Stomach (tissue), 8 donors: ENCODE measurements at regions not wholly inside any gene's neighbourhood (a gene's known extent, or its start where the extent isn't known, plus 50 kb on each side); places are given as distances from the start of the nearest gene placed in this dataset.
"Not testable (repeated sequence)": the region's sequence is repeated elsewhere in the genome, so short reads cannot be mapped to it uniquely, and the experiment has no call there.

Source experiments
- DNase-seq, 2 donors: peaks; one replicate each; pipeline versions ENCODE4 v3.0.0 to v3.0.0-alpha.2; 2013 to 2019
- H3K27ac ChIP-seq, 5 donors: fragments of 200-600 bp in 4 of 5; sonication (generic) in 4 of 5; one replicate each; pipeline ENCODE4 v1.5.1; 2013 to 2019; ENCODE audit warnings: mild to moderate bottlenecking in 1 of 5, moderate library complexity in 1 of 5
- H3K27me3 ChIP-seq, 3 donors: fragments of 200-600 bp; sonication (generic); one replicate each; pipeline ENCODE4 v1.5.1; 2017 to 2019; ENCODE audit warnings: mixed run types in 1 of 3
- H3K36me3 ChIP-seq, 4 donors: fragments of 200-600 bp; sonication (generic); 1 replicate in 3 of 4; 2 replicates in 1 of 4; pipeline ENCODE4 v1.5.1; 2016 to 2019
- H3K4me1 ChIP-seq, 4 donors: fragments of 200-600 bp; sonication (generic); one replicate each; pipeline ENCODE4 v1.5.1; 2016 to 2019
- H3K4me3 ChIP-seq, 4 donors: fragments of 200-600 bp; sonication (generic) in 3 of 4; one replicate each; pipeline ENCODE4 v1.5.1; 2016 to 2019; ENCODE audit warnings: mild to moderate bottlenecking in 1 of 4
- H3K9me3 ChIP-seq, 4 donors: fragments of 200-600 bp; sonication (generic); one replicate each; pipeline ENCODE4 v1.5.1; 2016 to 2019
- EP300 ChIP-seq: sonication (generic); formaldehyde crosslinking; IDR thresholded peaks from one replicate; pipeline ENCODE4 v1.6.1; 2017; ENCODE audit warnings: antibody characterized with exemption
- POLR2A ChIP-seq, 4 donors: fragments of 450-650 bp; IDR thresholded peaks; one replicate each; pipeline ENCODE4 v1.6.1; 2016; ENCODE audit warnings: antibody characterized with exemption in 4 of 4, control low read depth in 2 of 4, mild to moderate bottlenecking in 1 of 4, moderate library complexity in 1 of 4
- POLR2AphosphoS5 ChIP-seq, 3 donors: sonication (generic); formaldehyde crosslinking; IDR thresholded peaks; one replicate each; pipeline ENCODE4 v1.6.1; 2016; ENCODE audit warnings: antibody characterized with exemption in 3 of 3
- WGBS, 5 donors: extraction: QIAGEN DNeasy Blood & Tissue Kit in 3 of 5; methylation state at CpG; one replicate each; pipeline versions ENCODE4 v1.1.5 to v1.1.7; 2013 to 2018; 5-methylcytosine and 5-hydroxymethylcytosine counted together
- intact Hi-C: fragments of 100-400 bp; cut with DNase I; formaldehyde crosslinking; loops from one replicate; pipeline ENCODE4 v1.15.1; 2023; ENCODE audit warnings: low total_unique reads
- TF ChIP-seq, protein P1 (sequence below), 7 experiments: fragments of 450-650 bp in 4 of 7; fragments of 200-600 bp in 3 of 7; sonication (generic) in 3 of 7; IDR thresholded peaks; one replicate each; pipeline ENCODE4 v1.5.1; 2016 to 2019; ENCODE audit warnings: antibody characterized with exemption in 7 of 7, control low read depth in 2 of 7, mild to moderate bottlenecking in 1 of 7
- donor health status: healthy with polysubstance abuse.
- donor health status: Bipolar disorder and iron deficiency.
- donor health status: healthy.

DNA sequence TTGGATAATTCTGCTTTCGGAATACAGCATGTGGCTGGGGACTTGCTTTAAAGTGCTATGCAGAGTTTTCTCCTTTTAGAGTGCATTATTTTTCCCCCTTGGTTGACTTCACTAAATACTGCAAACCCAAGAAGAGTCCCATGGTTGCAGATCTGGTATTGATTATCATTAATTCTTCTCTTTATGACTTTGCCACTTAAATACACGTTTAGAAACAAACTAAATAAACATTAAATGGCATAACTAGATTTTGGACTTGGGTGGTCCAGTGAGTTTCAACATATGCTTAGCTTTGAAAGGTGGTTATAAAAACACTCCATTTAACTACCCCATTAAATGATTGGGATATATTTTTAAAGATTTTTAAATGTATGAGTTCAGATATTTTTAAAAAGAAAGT, 279.2 kb downstream of the SOX4 start:
- H3K9me3 ChIP-seq: no peaks in the 10 kb centered on the region
- TF ChIP-seq EP300: no peak
- TF ChIP-seq, protein P1, sequence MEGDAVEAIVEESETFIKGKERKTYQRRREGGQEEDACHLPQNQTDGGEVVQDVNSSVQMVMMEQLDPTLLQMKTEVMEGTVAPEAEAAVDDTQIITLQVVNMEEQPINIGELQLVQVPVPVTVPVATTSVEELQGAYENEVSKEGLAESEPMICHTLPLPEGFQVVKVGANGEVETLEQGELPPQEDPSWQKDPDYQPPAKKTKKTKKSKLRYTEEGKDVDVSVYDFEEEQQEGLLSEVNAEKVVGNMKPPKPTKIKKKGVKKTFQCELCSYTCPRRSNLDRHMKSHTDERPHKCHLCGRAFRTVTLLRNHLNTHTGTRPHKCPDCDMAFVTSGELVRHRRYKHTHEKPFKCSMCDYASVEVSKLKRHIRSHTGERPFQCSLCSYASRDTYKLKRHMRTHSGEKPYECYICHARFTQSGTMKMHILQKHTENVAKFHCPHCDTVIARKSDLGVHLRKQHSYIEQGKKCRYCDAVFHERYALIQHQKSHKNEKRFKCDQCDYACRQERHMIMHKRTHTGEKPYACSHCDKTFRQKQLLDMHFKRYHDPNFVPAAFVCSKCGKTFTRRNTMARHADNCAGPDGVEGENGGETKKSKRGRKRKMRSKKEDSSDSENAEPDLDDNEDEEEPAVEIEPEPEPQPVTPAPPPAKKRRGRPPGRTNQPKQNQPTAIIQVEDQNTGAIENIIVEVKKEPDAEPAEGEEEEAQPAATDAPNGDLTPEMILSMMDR (IDR thresholded peaks at IDR 0.05): no peak
- no peak for TF ChIP-seq POLR2AphosphoS5 (IDR thresholded peaks at IDR 0.05)
- TF ChIP-seq POLR2A (IDR thresholded peaks at IDR 0.05): no peak
- DNase-seq: no peak
- no peaks in the 10 kb centered on the region for H3K36me3 ChIP-seq
- no peaks in the 10 kb centered on the region for H3K4me1 ChIP-seq
- no peak overlapping the region for H3K27ac ChIP-seq
- intact Hi-C loops: no loop called here
- H3K27me3 ChIP-seq: no peaks in the 10 kb centered on the region
- H3K4me3 ChIP-seq: no peak overlapping the region
- WGBS, 5 donors: 65 to 80% (median 73%) methylated on average over 2 of the region's 2 CpGs

DNA sequence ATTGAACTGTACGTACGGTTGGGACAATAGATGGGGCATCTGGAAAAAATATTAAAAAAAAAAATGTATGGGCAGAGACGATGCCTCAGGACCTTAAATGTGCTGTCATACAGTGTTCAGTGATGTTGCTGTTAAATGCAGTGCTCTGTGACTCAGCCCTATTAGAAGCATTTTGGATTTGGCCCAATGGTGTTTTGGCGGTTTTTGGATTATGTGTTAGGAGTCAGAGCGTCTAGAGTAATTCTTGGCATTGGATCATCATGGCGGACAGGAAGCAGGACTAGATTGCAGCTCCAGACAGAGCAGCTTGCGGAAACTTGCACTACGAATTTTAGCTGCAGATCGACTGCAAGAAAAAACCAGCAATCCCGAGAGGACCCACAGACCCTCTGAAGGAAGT, 280.0 kb downstream of the SOX4 start:
- intact Hi-C loops: no loop called here
- no peak overlapping the region for H3K4me3 ChIP-seq
- H3K27ac ChIP-seq: no peak overlapping the region
- TF ChIP-seq POLR2A (IDR thresholded peaks at IDR 0.05) (no peak), POLR2AphosphoS5 (IDR thresholded peaks at IDR 0.05) (peak in 1 of 3 donors; percentile 28), EP300 (no peak)
- TF ChIP-seq, protein P1 (IDR thresholded peaks at IDR 0.05): no peak
- H3K4me1 ChIP-seq: no peaks in the 10 kb centered on the region
- H3K36me3 ChIP-seq: no peaks in the 10 kb centered on the region
- no peaks in the 10 kb centered on the region for H3K9me3 ChIP-seq
- 73 to 81% (median 79%) methylated on average over 10 of the region's 10 CpGs for WGBS, 5 donors
- no peaks in the 10 kb centered on the region for H3K27me3 ChIP-seq
- peak in 1 of 2 donors; percentile 71 for DNase-seq

DNA sequence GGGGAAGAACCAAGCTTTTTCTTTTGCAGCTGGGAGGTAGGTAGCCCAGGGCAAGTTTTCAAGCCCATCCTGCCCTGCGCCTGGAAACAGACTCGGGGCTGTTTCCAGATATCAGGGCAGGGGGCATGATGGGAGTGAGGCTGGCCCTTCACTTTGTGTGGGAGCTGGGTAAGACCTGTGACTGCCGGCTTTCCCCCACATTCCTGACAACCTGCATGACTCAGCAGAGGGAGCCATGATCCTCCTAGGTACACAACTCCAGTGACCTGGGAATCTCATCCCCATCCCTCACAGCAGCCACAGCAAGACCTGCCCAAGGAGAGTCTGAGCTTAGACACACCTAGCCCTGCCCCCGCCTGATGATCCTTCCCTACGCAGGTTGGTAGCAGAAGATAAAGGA, 280.8 kb downstream of the SOX4 start:
- H3K9me3 ChIP-seq: no peaks in the 10 kb centered on the region
- 88 to 98% (median 94%) methylated on average over 4 to 5 of the region's 5 CpGs for WGBS, 5 donors
- no peaks in the 10 kb centered on the region for H3K27me3 ChIP-seq
- H3K4me3 ChIP-seq: no peak overlapping the region
- intact Hi-C loops: no loop called here
- H3K4me1 ChIP-seq: no peaks in the 10 kb centered on the region
- no peak for TF ChIP-seq EP300
- TF ChIP-seq POLR2AphosphoS5 (IDR thresholded peaks at IDR 0.05): no peak
- TF ChIP-seq, protein P1 (IDR thresholded peaks at IDR 0.05): no peak
- no peak for TF ChIP-seq POLR2A (IDR thresholded peaks at IDR 0.05)
- H3K36me3 ChIP-seq: no peaks in the 10 kb centered on the region
- no peak for DNase-seq
- no peak overlapping the region for H3K27ac ChIP-seq

DNA sequence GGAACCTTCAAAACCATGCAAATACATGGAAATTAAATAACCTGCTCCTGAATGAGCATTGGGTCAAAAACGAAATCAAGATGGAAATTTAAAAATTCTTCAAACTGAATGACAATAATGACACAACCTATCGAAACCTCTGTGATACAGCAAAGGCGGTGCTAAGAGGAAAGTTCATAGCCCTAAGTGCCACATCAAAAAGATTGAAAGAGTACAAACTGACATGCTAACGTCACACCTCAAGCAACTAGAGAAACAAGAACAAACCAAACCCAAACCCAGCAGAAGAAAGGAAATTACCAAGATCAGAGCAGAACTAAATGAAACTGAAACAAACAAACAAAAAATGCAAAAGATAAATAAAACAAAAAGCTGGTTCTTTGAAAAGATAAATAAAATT, 283.5 kb downstream of the SOX4 start:
- H3K36me3 ChIP-seq, H3K27ac ChIP-seq, H3K4me3 ChIP-seq, H3K4me1 ChIP-seq, H3K9me3 ChIP-seq, DNase-seq, intact Hi-C loops, H3K27me3 ChIP-seq: not testable (repeated sequence)
- WGBS, 5 donors: 82 to 94% (median 90%) methylated on average over 4 of the region's 4 CpGs

DNA sequence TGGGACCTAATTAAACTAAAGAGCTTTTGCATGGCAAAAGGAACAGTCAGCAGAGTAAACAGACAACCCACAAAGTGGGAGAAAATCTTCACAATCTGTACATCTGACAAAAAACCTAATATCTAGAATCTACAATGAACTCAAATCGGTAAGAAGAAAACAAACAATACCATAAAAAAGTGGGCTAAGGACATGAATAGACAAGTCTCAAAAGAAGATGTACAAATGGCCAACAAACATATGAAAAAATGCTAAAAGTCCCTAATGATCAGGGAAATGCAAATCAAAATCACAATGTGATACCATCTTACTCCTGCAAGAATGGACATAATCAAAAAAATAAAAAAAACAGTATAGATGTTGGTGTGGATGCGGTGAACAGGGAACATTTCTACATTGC, 286.7 kb downstream of the SOX4 start:
- H3K4me3 ChIP-seq, H3K36me3 ChIP-seq, DNase-seq, H3K27ac ChIP-seq, intact Hi-C loops, H3K9me3 ChIP-seq, H3K27me3 ChIP-seq: not testable (repeated sequence)
- peaks cover 3 to 11% (median 4%) of the 10 kb centered on the region in 4 donors for H3K4me1 ChIP-seq
- 80 to 92% (median 83%) methylated on average over 2 of the region's 2 CpGs for WGBS, 5 donors
